Endodermal cell (in vitro differentiated cells): ENCODE measurements at regions not wholly inside any gene's neighbourhood (a gene's known extent, or its start where the extent isn't known, plus 50 kb on each side); places are given as distances from the start of the nearest gene placed in this dataset.

Experiments used
- DNase-seq: peaks from one replicate; pipeline ENCODE4 v3.0.0-alpha.2; 2017
- H3K27ac ChIP-seq: 2 replicates; pipeline ENCODE4 v1.5.1; 2013; ENCODE audit warnings: mild to moderate bottlenecking, low read depth, low read length, moderate library complexity
- H3K27me3 ChIP-seq: 2 replicates; pipeline ENCODE4 v1.6.1; 2013; ENCODE audit warnings: mild to moderate bottlenecking, low read length, moderate library complexity; ENCODE audit not compliant: insufficient read depth, control insufficient read depth, poor library complexity, severe bottlenecking
- H3K36me3 ChIP-seq: 2 replicates; pipeline ENCODE4 v1.7.0; 2013; ENCODE audit warnings: mild to moderate bottlenecking, low read length, moderate library complexity; ENCODE audit not compliant: control insufficient read depth, insufficient read depth
- H3K4me1 ChIP-seq: one replicate; pipeline ENCODE4 v1.7.0; 2013; ENCODE audit warnings: low read length; ENCODE audit not compliant: control insufficient read depth, insufficient read depth
- H3K4me3 ChIP-seq: 2 replicates; pipeline ENCODE4 v1.5.1; 2013; ENCODE audit warnings: mild to moderate bottlenecking, low read length, moderate library complexity
- H3K9ac ChIP-seq: 2 replicates; pipeline ENCODE4 v1.6.1; 2013; ENCODE audit warnings: mild to moderate bottlenecking, low read length, moderate library complexity; ENCODE audit not compliant: poor library complexity, severe bottlenecking; ENCODE audit errors: extremely low read depth
- H3K9me3 ChIP-seq: 2 replicates; pipeline ENCODE4 v1.6.1; 2013; ENCODE audit warnings: mild to moderate bottlenecking, low read length, moderate library complexity; ENCODE audit not compliant: control insufficient read depth
- H3K27ac Mint-ChIP-seq: 2 replicates; pipeline ENCODE4 v1.8.0; 2020; ENCODE audit warnings: mixed read lengths
- H3K27me3 Mint-ChIP-seq: 2 replicates; pipeline ENCODE4 v1.8.0; 2021; ENCODE audit warnings: mild to moderate bottlenecking, mixed read lengths; ENCODE audit not compliant: insufficient read depth
- H3K36me3 Mint-ChIP-seq: 2 replicates; pipeline ENCODE4 v1.8.0; 2020; ENCODE audit warnings: low read depth, mixed read lengths
- H3K4me1 Mint-ChIP-seq: 2 replicates; pipeline ENCODE4 v1.8.0; 2020; ENCODE audit warnings: mixed read lengths
- H3K4me3 Mint-ChIP-seq: 2 replicates; pipeline ENCODE4 v1.8.0; 2020; ENCODE audit warnings: mild to moderate bottlenecking, moderate library complexity, mixed read lengths
- H3K9me3 Mint-ChIP-seq: 2 replicates; pipeline ENCODE4 v1.8.0; 2020; ENCODE audit warnings: mild to moderate bottlenecking, mixed read lengths
- WGBS, 2 experiments: methylation state at CpG; one replicate each; pipeline versions ENCODE4 v1.1.5 to v1.1.7; 2013; ENCODE audit warnings: missing lambda C conversion rate in 2 of 2, mixed read lengths in 1 of 2; ENCODE audit not compliant: insufficient coverage in 1 of 2, insufficient read length in 1 of 2; 5-methylcytosine and 5-hydroxymethylcytosine counted together
- TF ChIP-seq, protein P1 (sequence below): fragments of 200-600 bp; sonication (generic); conservative IDR thresholded peaks from 2 replicates; pipeline ENCODE4 v1.5.0; 2021; ENCODE audit warnings: antibody characterized with exemption, mild to moderate bottlenecking

DNA sequence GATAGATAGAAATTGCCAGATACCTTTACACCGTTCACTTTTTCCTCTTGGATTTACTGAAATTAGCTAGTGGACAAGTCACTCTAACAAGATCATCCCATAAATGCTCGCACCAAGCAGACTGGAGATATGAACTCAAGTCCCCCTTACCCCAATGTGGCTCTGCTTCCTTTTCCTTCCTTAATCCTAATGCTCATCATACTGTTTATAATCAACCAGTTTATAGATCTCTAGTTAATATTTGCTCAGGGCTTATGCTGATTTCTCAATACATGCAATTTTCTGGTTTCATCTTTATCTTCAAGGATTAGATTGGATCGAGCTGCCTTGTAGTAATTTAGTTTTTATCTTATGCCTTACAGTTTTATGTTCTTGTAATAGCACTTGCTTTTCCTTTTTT is 318.3 kb upstream of the KLHL29 start:
- Mint-ChIP-seq H3K4me3 (no peak overlapping the region), H3K4me1 (peaks cover 12% of the 10 kb centered on the region), H3K9me3 (no peaks in the 10 kb centered on the region), H3K27ac (no peak overlapping the region), H3K36me3 (no peaks in the 10 kb centered on the region), H3K27me3 (no peaks in the 10 kb centered on the region)
- H3K27me3 ChIP-seq: no peaks in the 10 kb centered on the region
- H3K9ac ChIP-seq: no peak overlapping the region
- H3K27ac ChIP-seq: no peak overlapping the region
- no peak for DNase-seq
- TF ChIP-seq, protein P1, sequence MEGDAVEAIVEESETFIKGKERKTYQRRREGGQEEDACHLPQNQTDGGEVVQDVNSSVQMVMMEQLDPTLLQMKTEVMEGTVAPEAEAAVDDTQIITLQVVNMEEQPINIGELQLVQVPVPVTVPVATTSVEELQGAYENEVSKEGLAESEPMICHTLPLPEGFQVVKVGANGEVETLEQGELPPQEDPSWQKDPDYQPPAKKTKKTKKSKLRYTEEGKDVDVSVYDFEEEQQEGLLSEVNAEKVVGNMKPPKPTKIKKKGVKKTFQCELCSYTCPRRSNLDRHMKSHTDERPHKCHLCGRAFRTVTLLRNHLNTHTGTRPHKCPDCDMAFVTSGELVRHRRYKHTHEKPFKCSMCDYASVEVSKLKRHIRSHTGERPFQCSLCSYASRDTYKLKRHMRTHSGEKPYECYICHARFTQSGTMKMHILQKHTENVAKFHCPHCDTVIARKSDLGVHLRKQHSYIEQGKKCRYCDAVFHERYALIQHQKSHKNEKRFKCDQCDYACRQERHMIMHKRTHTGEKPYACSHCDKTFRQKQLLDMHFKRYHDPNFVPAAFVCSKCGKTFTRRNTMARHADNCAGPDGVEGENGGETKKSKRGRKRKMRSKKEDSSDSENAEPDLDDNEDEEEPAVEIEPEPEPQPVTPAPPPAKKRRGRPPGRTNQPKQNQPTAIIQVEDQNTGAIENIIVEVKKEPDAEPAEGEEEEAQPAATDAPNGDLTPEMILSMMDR: no peak
- H3K4me1 ChIP-seq: no peaks in the 10 kb centered on the region
- no peaks in the 10 kb centered on the region for H3K9me3 ChIP-seq
- H3K4me3 ChIP-seq: no peak overlapping the region
- 93 to 100% methylated on average over 2 of the region's 3 CpGs for WGBS, 2 experiments
- H3K36me3 ChIP-seq: no peaks in the 10 kb centered on the region

DNA sequence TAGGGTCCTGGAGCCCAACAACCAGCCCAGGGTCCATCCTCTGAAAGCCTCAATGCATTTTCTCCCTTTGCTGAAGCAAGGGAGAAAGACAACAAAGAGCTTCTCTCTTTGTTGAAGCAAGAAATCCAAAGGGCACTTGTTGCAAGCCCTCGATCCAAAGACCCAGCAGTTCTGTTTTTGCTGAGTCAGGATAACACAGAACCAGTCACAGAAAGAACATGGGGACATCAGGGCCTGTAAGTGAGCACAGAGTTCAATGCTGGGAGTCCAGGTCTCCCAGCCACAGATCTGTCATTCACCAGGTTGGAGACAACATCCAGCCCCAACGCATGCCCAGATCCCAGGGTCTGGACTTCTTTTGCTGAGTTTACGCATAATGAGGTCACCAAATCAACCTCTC is 315.8 kb upstream of the KLHL29 start:
- no peaks in the 10 kb centered on the region for H3K9me3 Mint-ChIP-seq
- Histone ChIP-seq H3K4me1 (no peaks in the 10 kb centered on the region), H3K9me3 (no peaks in the 10 kb centered on the region), H3K9ac (no peak overlapping the region), H3K4me3 (no peak overlapping the region), H3K36me3 (no peaks in the 10 kb centered on the region), H3K27me3 (peaks cover 4% of the 10 kb centered on the region), H3K27ac (no peak overlapping the region)
- H3K4me1 Mint-ChIP-seq: peaks cover 21% of the 10 kb centered on the region
- H3K4me3 Mint-ChIP-seq: no peak overlapping the region
- no peaks in the 10 kb centered on the region for H3K36me3 Mint-ChIP-seq
- no peak for DNase-seq
- TF ChIP-seq, protein P1: no peak
- WGBS, 2 experiments: 94 to 100% methylated on average over 3 of the region's 3 CpGs
- no peak overlapping the region for H3K27ac Mint-ChIP-seq
- H3K27me3 Mint-ChIP-seq: no peaks in the 10 kb centered on the region

DNA sequence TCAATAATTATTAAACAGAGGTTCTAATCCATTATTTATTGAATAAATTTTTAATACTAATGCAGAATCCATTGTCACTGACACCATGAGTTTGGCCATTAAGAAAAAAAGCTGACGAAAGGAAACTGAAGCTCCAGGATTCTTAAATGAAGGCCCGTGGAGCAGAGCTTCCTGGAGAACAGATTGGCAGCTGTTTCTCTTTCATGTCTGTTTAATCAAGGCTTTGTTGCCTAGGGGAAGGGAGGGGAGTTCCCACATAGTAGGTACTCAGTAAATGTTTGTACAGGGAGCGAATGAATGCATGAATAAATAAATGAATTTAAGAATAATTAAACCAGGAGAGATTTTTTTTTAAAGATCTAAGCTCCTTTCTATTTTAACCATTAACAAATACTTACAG is 315.1 kb upstream of the KLHL29 start:
- no peak overlapping the region for H3K9ac ChIP-seq
- H3K36me3 ChIP-seq: no peaks in the 10 kb centered on the region
- H3K4me3 Mint-ChIP-seq: no peak overlapping the region
- H3K27me3 ChIP-seq: peaks cover 4% of the 10 kb centered on the region
- no peaks in the 10 kb centered on the region for H3K36me3 Mint-ChIP-seq
- no peak for DNase-seq
- no peaks in the 10 kb centered on the region for H3K9me3 Mint-ChIP-seq
- 50 to 70% methylated on average over 1 to 3 of the region's 3 CpGs for WGBS, 2 experiments
- H3K4me1 Mint-ChIP-seq: peaks cover 21% of the 10 kb centered on the region
- no peak overlapping the region for H3K27ac ChIP-seq
- TF ChIP-seq, protein P1: no peak
- H3K4me3 ChIP-seq: no peak overlapping the region
- H3K9me3 ChIP-seq: no peaks in the 10 kb centered on the region
- no peaks in the 10 kb centered on the region for H3K4me1 ChIP-seq
- no peaks in the 10 kb centered on the region for H3K27me3 Mint-ChIP-seq
- H3K27ac Mint-ChIP-seq: no peak overlapping the region
